K562 (cell line): ENCODE measurements at regions not wholly inside any gene's neighbourhood (a gene's known extent, or its start where the extent isn't known, plus 50 kb on each side); places are given as distances from the start of the nearest gene placed in this dataset.

Source experiments
- ARID1B ChIP-seq: fragments of 450-650 bp; IDR thresholded peaks from 2 replicates; pipeline ENCODE4 v1.6.1; 2016; ENCODE audit warnings: antibody characterized with exemption, mild to moderate bottlenecking, inconsistent platforms
- CC2D1A ChIP-seq: fragments of 450-650 bp; IDR thresholded peaks from 2 replicates; pipeline ENCODE4 v1.6.1; 2017; ENCODE audit warnings: mild to moderate bottlenecking
- CTBP1 ChIP-seq: fragments of 450-650 bp; IDR thresholded peaks from 2 replicates; pipeline ENCODE4 v1.6.1; 2016; ENCODE audit warnings: borderline replicate concordance
- GMEB1 ChIP-seq: fragments of 250-450 bp; sonication (Bioruptor Pico); IDR thresholded peaks from 2 replicates; pipeline ENCODE4 v1.4.0; 2020; ENCODE audit warnings: mild to moderate bottlenecking
- JUND ChIP-seq, 2 experiments: IDR thresholded peaks; 2 replicates in 1 of 2; 3 replicates in 1 of 2; pipeline ENCODE4 v1.6.1; 2011; ENCODE audit warnings: borderline replicate concordance in 2 of 2, low read depth in 2 of 2, low read length in 2 of 2, improper control_type of control experiment in 1 of 2, missing biosample characterization in 1 of 2, missing genetic modification characterization in 1 of 2, missing genetic modification reagents in 1 of 2
- MYNN ChIP-seq, 2 experiments: sonication (generic); formaldehyde crosslinking in 1 of 2; IDR thresholded peaks; 2 replicates each; pipeline versions ENCODE4 v1.5.0 to v1.6.1; 2016 to 2020; ENCODE audit warnings: antibody characterized with exemption in 1 of 2, missing genetic modification reagents in 1 of 2
- ZNF24 ChIP-seq: fragments of 450-650 bp; IDR thresholded peaks from 2 replicates; pipeline ENCODE4 v1.6.1; 2016

- peak; percentile 58; the same call in 1 of the 2 replicates for TF ChIP-seq MYNN (IDR thresholded peaks at IDR 0.05)
- TF ChIP-seq MYNN (CRISPR knock-in tag; IDR thresholded peaks at IDR 0.05), result no peak
- no peak for TF ChIP-seq ZNF24
- peak; percentile 66 for TF ChIP-seq CC2D1A
- TF ChIP-seq CTBP1, result peak; percentile 39; the same call in 1 of the 2 replicates
- 0 out of 2 replicates have a peak, but pooled peaks have one; percentile 10 for TF ChIP-seq JUND (IDR thresholded peaks at IDR 0.05; ENCODE audit: borderline replicate concordance, low read depth, low read length)
- no peak for TF ChIP-seq JUND (tag; IDR thresholded peaks at IDR 0.05; ENCODE audit: borderline replicate concordance, low read depth, low read length)
- TF ChIP-seq GMEB1 (CRISPR knock-in tag), result no peak
- TF ChIP-seq ARID1B, result no peak
Observed at GRCh38 chr7:66557214-66558200, 71.2 kb upstream of the KCTD7 start (continued).
